ENCODE measurements at regions not wholly inside any gene's neighbourhood (a gene's known extent, or its start where the extent isn't known, plus 50 kb on each side); places are given as distances from the start of the nearest gene placed in this dataset.

DNA sequence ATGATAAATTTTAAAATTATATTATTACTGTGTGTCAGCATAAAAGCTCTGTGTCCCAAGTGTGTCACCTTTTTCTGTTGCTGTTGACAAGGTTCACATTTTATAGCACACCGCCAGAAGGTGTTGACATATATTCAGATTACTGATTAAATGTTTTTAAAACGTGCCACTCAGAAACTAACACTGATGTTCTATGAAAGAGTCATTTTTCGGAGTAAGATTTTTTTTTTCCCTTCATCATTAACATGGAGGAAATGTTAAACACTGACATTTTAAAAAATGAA, 197.5 kb downstream of the TM9SF2 start:
- H3K9me3 ChIP-seq (ENCODE audit: control insufficient read depth, low read depth, low read length) = no peaks in the 10 kb centered on the region
- no peaks in the 10 kb centered on the region for H3K4me1 ChIP-seq (ENCODE audit: control insufficient read depth, extremely low read depth, insufficient read depth, low read length)
- H3K36me3 ChIP-seq (ENCODE audit: control insufficient read depth in 2 of 2, extremely low read depth in 1 of 2, insufficient read depth in 2 of 2, low read length in 2 of 2) = no peaks in the 10 kb centered on the region
- DNase-seq (ENCODE audit: low read depth, low spot score) (no peak), FAIRE-seq (no peak)
- no peak overlapping the region for H3K9ac ChIP-seq (ENCODE audit: control insufficient read depth, extremely low read depth, insufficient read depth, low read length)
- no peak overlapping the region for H3K4me3 ChIP-seq (ENCODE audit: control insufficient read depth in 2 of 3, extremely low read depth in 1 of 3, insufficient read depth in 2 of 3, low read depth in 1 of 3, low read length in 3 of 3)
- no peak for TF ChIP-seq EZH2 (IDR thresholded peaks at IDR 0.05; ENCODE audit: low read length)
- TF ChIP-seq, protein P1, sequence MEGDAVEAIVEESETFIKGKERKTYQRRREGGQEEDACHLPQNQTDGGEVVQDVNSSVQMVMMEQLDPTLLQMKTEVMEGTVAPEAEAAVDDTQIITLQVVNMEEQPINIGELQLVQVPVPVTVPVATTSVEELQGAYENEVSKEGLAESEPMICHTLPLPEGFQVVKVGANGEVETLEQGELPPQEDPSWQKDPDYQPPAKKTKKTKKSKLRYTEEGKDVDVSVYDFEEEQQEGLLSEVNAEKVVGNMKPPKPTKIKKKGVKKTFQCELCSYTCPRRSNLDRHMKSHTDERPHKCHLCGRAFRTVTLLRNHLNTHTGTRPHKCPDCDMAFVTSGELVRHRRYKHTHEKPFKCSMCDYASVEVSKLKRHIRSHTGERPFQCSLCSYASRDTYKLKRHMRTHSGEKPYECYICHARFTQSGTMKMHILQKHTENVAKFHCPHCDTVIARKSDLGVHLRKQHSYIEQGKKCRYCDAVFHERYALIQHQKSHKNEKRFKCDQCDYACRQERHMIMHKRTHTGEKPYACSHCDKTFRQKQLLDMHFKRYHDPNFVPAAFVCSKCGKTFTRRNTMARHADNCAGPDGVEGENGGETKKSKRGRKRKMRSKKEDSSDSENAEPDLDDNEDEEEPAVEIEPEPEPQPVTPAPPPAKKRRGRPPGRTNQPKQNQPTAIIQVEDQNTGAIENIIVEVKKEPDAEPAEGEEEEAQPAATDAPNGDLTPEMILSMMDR (optimal IDR thresholded peaks at IDR 0.05 in 1 of 3, IDR thresholded peaks at IDR 0.05 in 1 of 3, conservative IDR thresholded peaks at IDR 0.05 in 1 of 3; ENCODE audit: extremely low read depth in 1 of 3, insufficient read depth in 2 of 3, low read length in 3 of 3) = no peak
- no peaks in the 10 kb centered on the region for H3K79me2 ChIP-seq (ENCODE audit: control insufficient read depth, insufficient read depth, low read length)
- H3K27ac ChIP-seq (ENCODE audit: control insufficient read depth, insufficient read depth, low read length) = no peak overlapping the region
- no peak overlapping the region for H3K4me2 ChIP-seq (ENCODE audit: control insufficient read depth, extremely low read depth, insufficient read depth, low read depth, low read length)
- H3K27me3 ChIP-seq (ENCODE audit: control insufficient read depth, extremely low read depth, insufficient read depth, low read length) = no peaks in the 10 kb centered on the region
- no peaks in the 10 kb centered on the region for H3K9me1 ChIP-seq (ENCODE audit: control insufficient read depth, extremely low read depth, insufficient read depth, low read length)
- dilution Hi-C loops (cut with MboI; ENCODE audit: extremely low pct_ligation_motif_present, low sequenced_read_pairs) = loop anchor here (25.0 kb wide), 1 partner anchor 139 kb away; no protein-coding TSS in a partner anchor
- no peaks in the 10 kb centered on the region for H4K20me1 ChIP-seq (ENCODE audit: control insufficient read depth, extremely low read depth, insufficient read depth, low read length)
- H2AFZ ChIP-seq (ENCODE audit: control insufficient read depth, low read length) = no peak overlapping the region

DNA sequence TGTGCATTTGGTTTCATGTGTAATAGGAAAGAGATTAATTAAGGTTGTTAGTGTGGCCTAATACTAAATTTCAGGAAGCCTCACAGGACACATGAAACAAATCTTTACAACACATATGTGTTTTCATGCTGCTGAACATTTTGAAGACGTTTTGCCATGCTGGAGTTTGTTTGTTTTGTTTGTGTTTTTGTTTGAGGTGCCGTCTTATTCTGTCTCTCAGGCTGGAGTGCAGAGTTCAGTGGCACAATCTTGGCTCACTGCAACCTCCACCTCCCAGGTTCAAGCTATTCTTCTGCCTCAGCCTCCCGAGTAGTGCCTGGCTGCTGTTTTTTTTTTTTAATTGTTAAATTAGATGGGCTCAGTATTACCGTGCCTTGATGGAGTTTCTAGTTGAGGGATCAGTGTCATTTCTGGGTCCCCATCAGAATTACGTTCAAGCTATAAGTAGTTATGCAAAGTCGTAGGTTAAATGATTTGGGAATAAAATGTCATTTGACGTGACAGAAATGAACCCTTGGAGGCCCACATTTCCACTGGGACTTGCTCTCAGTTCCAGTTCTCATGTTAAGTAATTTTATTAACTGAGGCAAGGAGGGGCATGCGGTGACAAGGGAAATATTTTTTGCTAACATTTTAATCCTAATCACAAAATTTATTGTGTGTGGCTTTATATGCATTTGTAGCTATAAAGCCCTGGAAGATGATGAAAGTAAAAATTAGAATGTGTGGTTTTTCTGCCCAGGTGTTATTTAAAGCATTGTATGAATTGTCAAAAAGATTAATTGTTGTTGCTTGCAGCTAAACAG, 196.9 kb downstream of the TM9SF2 start:
- H4K20me1 ChIP-seq (ENCODE audit: control insufficient read depth, extremely low read depth, insufficient read depth, low read length) = no peaks in the 10 kb centered on the region
- no peaks in the 10 kb centered on the region for H3K36me3 ChIP-seq (ENCODE audit: control insufficient read depth in 2 of 2, extremely low read depth in 1 of 2, insufficient read depth in 2 of 2, low read length in 2 of 2)
- H3K9ac ChIP-seq (ENCODE audit: control insufficient read depth, extremely low read depth, insufficient read depth, low read length) = no peak overlapping the region
- H3K4me2 ChIP-seq (ENCODE audit: control insufficient read depth, extremely low read depth, insufficient read depth, low read depth, low read length) = no peak overlapping the region
- TF ChIP-seq, protein P1 (optimal IDR thresholded peaks at IDR 0.05 in 1 of 3, IDR thresholded peaks at IDR 0.05 in 1 of 3, conservative IDR thresholded peaks at IDR 0.05 in 1 of 3; ENCODE audit: extremely low read depth in 1 of 3, insufficient read depth in 2 of 3, low read length in 3 of 3) = no peak
- no peak for TF ChIP-seq EZH2 (IDR thresholded peaks at IDR 0.05; ENCODE audit: low read length)
- dilution Hi-C loops (cut with MboI; ENCODE audit: extremely low pct_ligation_motif_present, low sequenced_read_pairs) = loop anchor here (25.0 kb wide), 1 partner anchor 139 kb away; no protein-coding TSS in a partner anchor
- H3K9me3 ChIP-seq (ENCODE audit: control insufficient read depth, low read depth, low read length) = no peaks in the 10 kb centered on the region
- H3K27me3 ChIP-seq (ENCODE audit: control insufficient read depth, extremely low read depth, insufficient read depth, low read length) = no peaks in the 10 kb centered on the region
- no peak for DNase-seq (ENCODE audit: low read depth, low spot score)
- no peak for FAIRE-seq
- no peak overlapping the region for H3K4me3 ChIP-seq (ENCODE audit: control insufficient read depth in 2 of 3, extremely low read depth in 1 of 3, insufficient read depth in 2 of 3, low read depth in 1 of 3, low read length in 3 of 3)
- no peak overlapping the region for H2AFZ ChIP-seq (ENCODE audit: control insufficient read depth, low read length)
- H3K27ac ChIP-seq (ENCODE audit: control insufficient read depth, insufficient read depth, low read length) = no peak overlapping the region
- no peaks in the 10 kb centered on the region for H3K9me1 ChIP-seq (ENCODE audit: control insufficient read depth, extremely low read depth, insufficient read depth, low read length)
- no peaks in the 10 kb centered on the region for H3K4me1 ChIP-seq (ENCODE audit: control insufficient read depth, extremely low read depth, insufficient read depth, low read length)
- H3K79me2 ChIP-seq (ENCODE audit: control insufficient read depth, insufficient read depth, low read length) = no peaks in the 10 kb centered on the region
